ENCODE measurements at regions not wholly inside any gene's neighbourhood (a gene's known extent, or its start where the extent isn't known, plus 50 kb on each side); places are given as distances from the start of the nearest gene placed in this dataset.
A peak's percentile ranks its signal among the peaks of the same experiment; 100 is the strongest.

DNA sequence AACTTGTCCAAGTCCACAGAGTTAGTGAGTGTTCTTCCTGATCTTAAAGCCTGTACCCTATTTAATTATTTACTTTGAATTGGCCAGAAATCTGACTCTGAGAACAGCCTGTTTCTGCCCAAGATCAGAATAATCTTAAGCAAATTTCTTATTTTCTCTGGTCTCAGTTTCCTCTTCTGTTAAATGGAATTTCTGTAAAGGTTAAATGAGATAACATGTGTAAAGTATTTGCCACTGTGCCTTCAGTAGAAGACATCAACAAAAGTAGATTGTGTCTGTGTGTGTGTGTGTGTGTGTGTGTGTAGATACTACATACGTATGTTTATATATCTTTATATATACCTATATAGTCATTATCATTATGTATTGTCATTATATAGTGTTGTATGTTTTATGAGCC, 124.2 kb upstream of the FGGY start:
- TF ChIP-seq, protein P1, sequence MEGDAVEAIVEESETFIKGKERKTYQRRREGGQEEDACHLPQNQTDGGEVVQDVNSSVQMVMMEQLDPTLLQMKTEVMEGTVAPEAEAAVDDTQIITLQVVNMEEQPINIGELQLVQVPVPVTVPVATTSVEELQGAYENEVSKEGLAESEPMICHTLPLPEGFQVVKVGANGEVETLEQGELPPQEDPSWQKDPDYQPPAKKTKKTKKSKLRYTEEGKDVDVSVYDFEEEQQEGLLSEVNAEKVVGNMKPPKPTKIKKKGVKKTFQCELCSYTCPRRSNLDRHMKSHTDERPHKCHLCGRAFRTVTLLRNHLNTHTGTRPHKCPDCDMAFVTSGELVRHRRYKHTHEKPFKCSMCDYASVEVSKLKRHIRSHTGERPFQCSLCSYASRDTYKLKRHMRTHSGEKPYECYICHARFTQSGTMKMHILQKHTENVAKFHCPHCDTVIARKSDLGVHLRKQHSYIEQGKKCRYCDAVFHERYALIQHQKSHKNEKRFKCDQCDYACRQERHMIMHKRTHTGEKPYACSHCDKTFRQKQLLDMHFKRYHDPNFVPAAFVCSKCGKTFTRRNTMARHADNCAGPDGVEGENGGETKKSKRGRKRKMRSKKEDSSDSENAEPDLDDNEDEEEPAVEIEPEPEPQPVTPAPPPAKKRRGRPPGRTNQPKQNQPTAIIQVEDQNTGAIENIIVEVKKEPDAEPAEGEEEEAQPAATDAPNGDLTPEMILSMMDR (IDR thresholded peaks at IDR 0.05) = no peak
- H3K4me3 Mint-ChIP-seq (ENCODE audit: unreplicated experiment) = no peak overlapping the region
- DNase-seq (ENCODE audit: low spot score) = no peak
- H3K4me1 Mint-ChIP-seq (ENCODE audit: low read depth) = peaks cover 4% of the 10 kb centered on the region
- H3K27me3 Mint-ChIP-seq (ENCODE audit: low read depth) = no peaks in the 10 kb centered on the region
- peaks cover 4% of the 10 kb centered on the region for H3K9me3 Mint-ChIP-seq (ENCODE audit: low read depth)
- no peak overlapping the region for H3K27ac Mint-ChIP-seq (ENCODE audit: unreplicated experiment)
- no peaks in the 10 kb centered on the region for H3K36me3 Mint-ChIP-seq (ENCODE audit: low read depth)

DNA sequence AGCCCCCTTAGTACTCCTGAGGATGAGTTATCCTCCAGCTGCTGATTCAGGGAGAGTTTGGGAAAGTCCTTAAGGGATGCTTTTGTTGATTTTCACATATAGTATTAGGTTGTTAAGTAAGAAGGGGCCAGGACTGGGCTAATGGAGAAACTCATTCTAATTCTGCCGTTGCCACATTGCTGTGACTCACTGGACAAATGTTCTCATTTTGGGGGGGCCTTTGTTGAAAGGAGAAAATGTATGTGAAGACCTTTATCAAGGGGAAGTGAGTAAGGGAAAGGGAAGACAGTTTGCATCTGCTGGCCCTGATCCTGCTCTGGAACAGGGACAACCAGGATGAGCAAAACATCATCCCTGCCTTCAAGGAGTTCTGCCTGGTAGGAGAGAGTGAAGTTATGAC, 123.2 kb upstream of the FGGY start:
- H3K27me3 Mint-ChIP-seq (ENCODE audit: low read depth) = no peaks in the 10 kb centered on the region
- TF ChIP-seq, protein P1 (IDR thresholded peaks at IDR 0.05) = no peak
- H3K27ac Mint-ChIP-seq (ENCODE audit: unreplicated experiment) = no peak overlapping the region
- DNase-seq (ENCODE audit: low spot score) = no peak
- H3K36me3 Mint-ChIP-seq (ENCODE audit: low read depth) = no peaks in the 10 kb centered on the region
- H3K4me3 Mint-ChIP-seq (ENCODE audit: unreplicated experiment) = no peak overlapping the region
- peaks cover 4% of the 10 kb centered on the region for H3K4me1 Mint-ChIP-seq (ENCODE audit: low read depth)
- H3K9me3 Mint-ChIP-seq (ENCODE audit: low read depth) = peaks cover 4% of the 10 kb centered on the region

DNA sequence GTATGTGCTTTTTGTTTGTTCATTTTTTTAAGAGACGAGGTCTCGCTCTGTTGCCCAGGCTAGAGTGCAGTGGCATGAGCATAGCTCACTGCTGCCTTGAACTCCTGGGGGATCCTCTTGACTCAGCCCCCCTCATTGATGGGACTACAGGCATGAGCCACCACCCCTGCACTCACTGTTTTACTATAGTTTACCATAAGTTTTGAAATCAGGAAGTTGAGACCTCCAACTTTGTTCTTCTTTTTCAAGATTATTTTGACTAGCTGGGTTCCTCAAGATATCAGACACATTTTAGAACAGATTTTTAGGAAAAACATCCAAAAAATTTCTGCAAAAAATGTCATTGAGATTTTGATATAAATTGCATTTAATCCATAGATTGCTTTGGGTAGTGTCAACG, 120.4 kb upstream of the FGGY start:
- Mint-ChIP-seq H3K4me3 (ENCODE audit: unreplicated experiment) (no peak overlapping the region), H3K27me3 (ENCODE audit: low read depth) (no peaks in the 10 kb centered on the region), H3K27ac (ENCODE audit: unreplicated experiment) (no peak overlapping the region), H3K4me1 (ENCODE audit: low read depth) (peaks cover 4% of the 10 kb centered on the region), H3K36me3 (ENCODE audit: low read depth) (no peaks in the 10 kb centered on the region), H3K9me3 (ENCODE audit: low read depth) (peaks cover 4% of the 10 kb centered on the region)
- DNase-seq (ENCODE audit: low spot score) = no peak
- TF ChIP-seq, protein P1 (IDR thresholded peaks at IDR 0.05) = no peak

DNA sequence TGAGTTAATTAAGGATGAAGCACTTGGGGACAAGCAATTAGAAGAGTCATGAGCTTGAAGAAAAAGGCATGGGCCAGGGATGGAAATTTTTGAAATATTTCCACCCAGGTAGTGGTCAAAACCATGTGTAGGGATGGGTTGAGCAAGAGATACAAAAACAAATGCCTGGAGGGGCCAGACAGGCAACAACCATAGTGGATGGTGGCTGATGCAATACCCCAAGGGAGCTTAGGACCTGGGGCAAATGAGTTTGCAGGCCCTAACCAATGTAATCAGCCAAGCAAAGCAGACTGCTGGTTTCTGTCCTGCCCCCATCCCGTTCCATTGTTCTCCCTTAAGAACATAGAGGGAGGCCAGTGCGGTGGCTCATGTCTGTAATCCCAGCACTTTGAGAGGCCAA, 119.1 kb upstream of the FGGY start:
- DNase-seq (ENCODE audit: low spot score) = no peak
- peaks cover 4% of the 10 kb centered on the region for H3K4me1 Mint-ChIP-seq (ENCODE audit: low read depth)
- H3K9me3 Mint-ChIP-seq (ENCODE audit: low read depth) = peaks cover 4% of the 10 kb centered on the region
- no peaks in the 10 kb centered on the region for H3K27me3 Mint-ChIP-seq (ENCODE audit: low read depth)
- H3K36me3 Mint-ChIP-seq (ENCODE audit: low read depth) = no peaks in the 10 kb centered on the region
- H3K4me3 Mint-ChIP-seq (ENCODE audit: unreplicated experiment) = no peak overlapping the region
- no peak overlapping the region for H3K27ac Mint-ChIP-seq (ENCODE audit: unreplicated experiment)
- TF ChIP-seq, protein P1 (IDR thresholded peaks at IDR 0.05) = no peak

DNA sequence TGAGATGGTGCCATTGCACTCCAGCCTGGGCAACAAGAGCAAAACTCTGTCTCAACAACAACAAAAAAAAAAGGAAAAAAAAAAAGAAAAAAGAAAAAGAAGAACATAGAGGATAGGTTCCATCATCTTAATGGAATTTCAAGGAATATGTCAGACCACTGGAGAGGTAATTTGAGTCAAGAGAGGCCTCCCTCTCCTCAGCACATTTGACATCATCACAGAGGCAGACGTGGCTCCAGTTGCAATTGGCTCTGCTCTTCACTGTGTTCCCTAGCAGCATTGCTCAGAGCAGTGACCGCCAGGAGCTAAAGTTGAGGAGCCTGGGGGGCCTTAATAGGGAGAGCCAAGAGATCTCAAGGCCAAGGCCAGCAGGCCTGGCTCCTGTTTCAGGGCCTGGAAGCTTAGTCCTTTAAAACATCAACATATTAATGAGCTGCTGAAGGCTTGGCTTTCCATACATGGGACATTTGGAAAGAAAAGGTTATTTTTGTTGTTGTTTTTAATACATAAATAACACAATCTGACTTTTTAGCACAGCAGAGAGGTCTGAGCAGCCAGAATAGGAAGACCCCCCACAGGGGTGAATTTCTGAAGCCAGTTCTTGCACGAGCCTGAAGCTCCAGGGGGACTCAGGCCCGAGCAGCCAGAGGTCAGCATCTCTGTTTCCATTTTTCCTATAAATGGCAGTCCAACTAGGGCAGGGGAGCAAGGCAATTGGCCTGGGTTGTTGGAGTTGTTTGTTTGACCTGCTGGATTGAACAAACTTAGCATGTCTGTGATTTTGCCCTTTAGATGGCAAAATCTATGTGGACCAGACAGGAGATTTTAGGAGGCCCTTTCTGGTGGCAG, 118.3 kb upstream of the FGGY start:
- Mint-ChIP-seq H3K4me3 (ENCODE audit: unreplicated experiment) (no peak overlapping the region), H3K36me3 (ENCODE audit: low read depth) (no peaks in the 10 kb centered on the region), H3K27ac (ENCODE audit: unreplicated experiment) (peak overlapping the region; percentile 13), H3K27me3 (ENCODE audit: low read depth) (no peaks in the 10 kb centered on the region), H3K4me1 (ENCODE audit: low read depth) (peaks cover 4% of the 10 kb centered on the region), H3K9me3 (ENCODE audit: low read depth) (peaks cover 4% of the 10 kb centered on the region)
- DNase-seq (ENCODE audit: low spot score) = no peak
- TF ChIP-seq, protein P1 (IDR thresholded peaks at IDR 0.05) = no peak
